Activated CD4-positive, alpha-beta T cell treated with anti-CD3 and anti-CD28 coated beads for 24 hours (primary cell): ENCODE measurements at regions not wholly inside any gene's neighbourhood (a gene's known extent, or its start where the extent isn't known, plus 50 kb on each side); places are given as distances from the start of the nearest gene placed in this dataset.

ENCODE experiments used
- DNase-seq, 2 donors: peaks; one replicate each; pipeline ENCODE4 v3.0.0-alpha.2; 2020; ENCODE audit warnings: low read depth in 2 of 2

- no peak for DNase-seq
Observed at GRCh38 chr11:91813263-91813662, 411.4 kb upstream of the FAT3 start.

- no peak for DNase-seq
Observed at GRCh38 chr11:91810871-91811270, 413.7 kb upstream of the FAT3 start.

- DNase-seq: no peak
Observed at GRCh38 chr11:91805293-91805692, 419.3 kb upstream of the FAT3 start.

GRCh38 chr11:91804042-91804441 is 420.6 kb upstream of the FAT3 start:
- DNase-seq: no peak

- DNase-seq: no peak
Observed at GRCh38 chr11:91802475-91802874, 422.1 kb upstream of the FAT3 start.

- DNase-seq: no peak
Observed at GRCh38 chr11:91800208-91800914, 424.3 kb upstream of the FAT3 start.

- DNase-seq: no peak
Observed at GRCh38 chr11:91798240-91798639, 426.4 kb upstream of the FAT3 start.

GRCh38 chr11:91796999-91797398 is 427.6 kb upstream of the FAT3 start:
- DNase-seq: no peak

- DNase-seq: no peak
Observed at GRCh38 chr11:91795139-91795887, 429.3 kb upstream of the FAT3 start.

GRCh38 chr11:91794146-91794545 is 430.5 kb upstream of the FAT3 start:
- no peak for DNase-seq

- DNase-seq: no peak
Observed at GRCh38 chr11:91792779-91793262, 431.8 kb upstream of the FAT3 start.

GRCh38 chr11:91791171-91791468 is 433.5 kb upstream of the FAT3 start:
- no peak for DNase-seq

- no peak for DNase-seq
Observed at GRCh38 chr11:91790346-91791170, 434.1 kb upstream of the FAT3 start.

- no peak for DNase-seq
Observed at GRCh38 chr11:91788764-91789163, 435.9 kb upstream of the FAT3 start.

GRCh38 chr11:91786097-91786496 is 438.5 kb upstream of the FAT3 start:
- no peak for DNase-seq

GRCh38 chr11:91783173-91783572 is 441.4 kb upstream of the FAT3 start:
- no peak for DNase-seq

- DNase-seq: no peak
Observed at GRCh38 chr11:91778758-91779157, 445.9 kb upstream of the FAT3 start.

- no peak for DNase-seq
Observed at GRCh38 chr11:91776655-91777054, 448.0 kb upstream of the FAT3 start.

- DNase-seq: no peak
Observed at GRCh38 chr11:91773090-91773489, 451.5 kb upstream of the FAT3 start.

- DNase-seq: no peak
Observed at GRCh38 chr11:91771961-91772360, 452.7 kb upstream of the FAT3 start.

- DNase-seq: no peak
Observed at GRCh38 chr11:91768783-91769182, 455.8 kb upstream of the FAT3 start.

- no peak for DNase-seq
Observed at GRCh38 chr11:91763331-91763730, 461.3 kb upstream of the FAT3 start.
